ENCODE measurements at regions not wholly inside any gene's neighbourhood (a gene's known extent, or its start where the extent isn't known, plus 50 kb on each side); places are given as distances from the start of the nearest gene placed in this dataset.

- TF ChIP-seq CTCF (IDR thresholded peaks at IDR 0.05) (no peak), JUN (CRISPR knock-in tag; IDR thresholded peaks at IDR 0.05) (no peak), ATF3 (CRISPR knock-in tag; conservative IDR thresholded peaks at IDR 0.05) (no peak), ARID4B (CRISPR knock-in tag; IDR thresholded peaks at IDR 0.05; ENCODE audit: borderline replicate concordance) (no peak), MLX (CRISPR knock-in tag; IDR thresholded peaks at IDR 0.05) (no peak), FOXJ3 (CRISPR knock-in tag; IDR thresholded peaks at IDR 0.05; ENCODE audit: borderline replicate concordance) (no peak), TEAD4 (CRISPR knock-in tag; IDR thresholded peaks at IDR 0.05) (no peak), ZNF416 (CRISPR knock-in tag; IDR thresholded peaks at IDR 0.05) (no peak), ZNF532 (CRISPR knock-in tag; IDR thresholded peaks at IDR 0.05; ENCODE audit: borderline replicate concordance) (no peak), SP1 (CRISPR knock-in tag; conservative IDR thresholded peaks at IDR 0.05) (no peak), NR1H2 (CRISPR knock-in tag; IDR thresholded peaks at IDR 0.05) (no peak), GABPB1 (CRISPR knock-in tag; IDR thresholded peaks at IDR 0.05) (no peak), ZNF232 (CRISPR knock-in tag; IDR thresholded peaks at IDR 0.05) (no peak)
Observed at GRCh38 chr15:96409215-96410138, 79.0 kb downstream of the NR2F2 start.

Measured in WTC11 (cell line).